Lung (tissue), 11 donors: ENCODE measurements at regions not wholly inside any gene's neighbourhood (a gene's known extent, or its start where the extent isn't known, plus 50 kb on each side); places are given as distances from the start of the nearest gene placed in this dataset.
"Not testable (repeated sequence)": the region's sequence is repeated elsewhere in the genome, so short reads cannot be mapped to it uniquely, and the experiment has no call there.

Source experiments
- ATAC-seq: fragments of 200-7000 bp; cut with Tn5 transposase; one replicate; pipeline ENCODE4 v1.9.1; 2020; ENCODE audit warnings: moderate number of reproducible peaks; ENCODE audit not compliant: insufficient read depth, low FRiP score
- DNase-seq, 3 donors: peaks; one replicate each; pipeline ENCODE4 v3.0.0-alpha.2; 2013 to 2017
- H3K27ac ChIP-seq, 2 donors: one replicate each; pipeline ENCODE4 v1.5.1; 2013; ENCODE audit warnings: mild to moderate bottlenecking in 2 of 2, moderate library complexity in 2 of 2, control low read depth in 1 of 2, inconsistent platforms in 1 of 2, low read depth in 1 of 2, low read length in 1 of 2
- H3K27me3 ChIP-seq, 3 donors: one replicate each; pipeline ENCODE4 v1.5.1; 2013; ENCODE audit warnings: low read length in 2 of 3; ENCODE audit not compliant: control insufficient read depth in 3 of 3, insufficient read depth in 3 of 3
- H3K36me3 ChIP-seq, 4 donors: one replicate each; pipeline ENCODE4 v1.5.1; 2013; ENCODE audit warnings: low read length in 4 of 4, mild to moderate bottlenecking in 1 of 4, moderate library complexity in 1 of 4; ENCODE audit not compliant: control insufficient read depth in 4 of 4, insufficient read depth in 4 of 4
- H3K4me1 ChIP-seq, 5 donors: one replicate each; pipeline ENCODE4 v1.5.1; 2013; ENCODE audit warnings: low read length in 5 of 5, mild to moderate bottlenecking in 2 of 5, moderate library complexity in 1 of 5; ENCODE audit not compliant: control insufficient read depth in 5 of 5, insufficient read depth in 5 of 5
- H3K4me3 ChIP-seq: one replicate; pipeline ENCODE4 v1.5.1; 2013; ENCODE audit warnings: mild to moderate bottlenecking, control low read depth, moderate library complexity
- H3K9ac ChIP-seq, 2 donors: one replicate each; pipeline ENCODE4 v1.5.1; 2013; ENCODE audit warnings: low read length in 2 of 2, control low read depth in 1 of 2; ENCODE audit not compliant: insufficient read depth in 1 of 2
- H3K9me3 ChIP-seq, 4 donors: one replicate each; pipeline ENCODE4 v1.5.1; 2013; ENCODE audit warnings: low read length in 3 of 4, mild to moderate bottlenecking in 1 of 4, moderate library complexity in 1 of 4; ENCODE audit not compliant: control insufficient read depth in 4 of 4, insufficient read depth in 3 of 4
- WGBS, 2 donors: extraction: QIAGEN DNeasy Blood & Tissue Kit; methylation state at CpG; one replicate each; pipeline ENCODE4 v1.1.7; 2013; 5-methylcytosine and 5-hydroxymethylcytosine counted together
- TF ChIP-seq, protein P1 (sequence below): IDR thresholded peaks from 2 replicates; pipeline ENCODE4 v1.5.1; 2012; ENCODE audit warnings: mild to moderate bottlenecking; ENCODE audit errors: control extremely low read depth, extremely low read depth
- donor health status: control.
- donor health status: control.
- donor health status: Bipolar disorder and iron deficiency.
- donor health status: healthy.
- donor health status: DM: yes; HTN: yes; CAD: no.

DNA sequence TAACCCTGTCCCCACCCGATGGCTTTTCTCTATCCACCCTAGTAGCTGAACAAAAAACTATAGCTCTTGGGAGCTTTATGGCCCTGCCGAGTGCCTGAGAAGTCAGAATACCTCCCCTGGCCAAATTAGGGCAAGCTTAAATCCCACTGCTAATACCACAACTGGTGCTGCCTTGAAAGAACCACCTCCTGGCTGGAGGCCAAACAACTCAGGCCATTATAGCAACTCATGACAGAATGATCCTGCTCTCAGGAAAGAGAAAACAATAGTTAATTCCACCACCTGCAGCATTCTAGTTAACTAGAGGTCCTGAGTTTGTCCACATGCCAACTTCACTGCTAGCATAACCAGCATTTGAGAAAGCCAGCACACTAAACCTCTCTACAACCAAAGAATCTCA, 123.2 kb downstream of the RTP4 start:
- TF ChIP-seq, protein P1, sequence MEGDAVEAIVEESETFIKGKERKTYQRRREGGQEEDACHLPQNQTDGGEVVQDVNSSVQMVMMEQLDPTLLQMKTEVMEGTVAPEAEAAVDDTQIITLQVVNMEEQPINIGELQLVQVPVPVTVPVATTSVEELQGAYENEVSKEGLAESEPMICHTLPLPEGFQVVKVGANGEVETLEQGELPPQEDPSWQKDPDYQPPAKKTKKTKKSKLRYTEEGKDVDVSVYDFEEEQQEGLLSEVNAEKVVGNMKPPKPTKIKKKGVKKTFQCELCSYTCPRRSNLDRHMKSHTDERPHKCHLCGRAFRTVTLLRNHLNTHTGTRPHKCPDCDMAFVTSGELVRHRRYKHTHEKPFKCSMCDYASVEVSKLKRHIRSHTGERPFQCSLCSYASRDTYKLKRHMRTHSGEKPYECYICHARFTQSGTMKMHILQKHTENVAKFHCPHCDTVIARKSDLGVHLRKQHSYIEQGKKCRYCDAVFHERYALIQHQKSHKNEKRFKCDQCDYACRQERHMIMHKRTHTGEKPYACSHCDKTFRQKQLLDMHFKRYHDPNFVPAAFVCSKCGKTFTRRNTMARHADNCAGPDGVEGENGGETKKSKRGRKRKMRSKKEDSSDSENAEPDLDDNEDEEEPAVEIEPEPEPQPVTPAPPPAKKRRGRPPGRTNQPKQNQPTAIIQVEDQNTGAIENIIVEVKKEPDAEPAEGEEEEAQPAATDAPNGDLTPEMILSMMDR = no peak
- ATAC-seq (no peak), DNase-seq (no peak)
- Histone ChIP-seq H3K4me1 (no peaks in the 10 kb centered on the region), H3K9me3 (peaks cover 0 to 12% (median 0%) of the 10 kb centered on the region in 4 donors), H3K36me3 (no peaks in the 10 kb centered on the region), H3K27ac (no peak overlapping the region), H3K27me3 (no peaks in the 10 kb centered on the region), H3K9ac (no peak overlapping the region), H3K4me3 (no peak overlapping the region)
- 86 to 93% methylated on average over 2 of the region's 2 CpGs for WGBS, 2 donors

DNA sequence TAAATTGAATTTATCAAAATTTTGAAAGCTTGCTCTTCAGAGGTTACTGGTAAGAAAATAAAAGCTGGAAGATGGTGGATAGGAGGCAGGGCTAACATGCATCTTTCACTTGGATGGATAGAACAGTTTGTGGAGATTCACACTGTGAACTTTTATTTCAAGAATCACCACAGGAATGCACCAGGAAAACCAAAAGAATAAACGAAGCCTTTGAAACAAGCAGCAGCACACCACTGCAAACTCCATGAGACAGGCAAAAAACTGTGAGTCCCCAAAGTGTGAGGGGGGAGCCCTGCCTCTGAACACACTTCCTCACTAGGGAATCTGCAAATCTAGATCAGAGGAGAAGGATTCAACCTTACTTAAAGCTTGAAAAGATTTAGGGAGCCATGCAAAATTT, 122.2 kb downstream of the RTP4 start:
- no peaks in the 10 kb centered on the region for H3K36me3 ChIP-seq
- ATAC-seq (no peak), DNase-seq (no peak)
- no peaks in the 10 kb centered on the region for H3K27me3 ChIP-seq
- H3K9me3 ChIP-seq = peaks cover 0 to 12% (median 0%) of the 10 kb centered on the region in 4 donors
- 52 to 69% methylated on average over 1 of the region's 1 CpG for WGBS, 2 donors
- H3K4me3 ChIP-seq = no peak overlapping the region
- TF ChIP-seq, protein P1 = no peak
- no peaks in the 10 kb centered on the region for H3K4me1 ChIP-seq
- H3K9ac ChIP-seq = no peak overlapping the region
- no peak overlapping the region for H3K27ac ChIP-seq

DNA sequence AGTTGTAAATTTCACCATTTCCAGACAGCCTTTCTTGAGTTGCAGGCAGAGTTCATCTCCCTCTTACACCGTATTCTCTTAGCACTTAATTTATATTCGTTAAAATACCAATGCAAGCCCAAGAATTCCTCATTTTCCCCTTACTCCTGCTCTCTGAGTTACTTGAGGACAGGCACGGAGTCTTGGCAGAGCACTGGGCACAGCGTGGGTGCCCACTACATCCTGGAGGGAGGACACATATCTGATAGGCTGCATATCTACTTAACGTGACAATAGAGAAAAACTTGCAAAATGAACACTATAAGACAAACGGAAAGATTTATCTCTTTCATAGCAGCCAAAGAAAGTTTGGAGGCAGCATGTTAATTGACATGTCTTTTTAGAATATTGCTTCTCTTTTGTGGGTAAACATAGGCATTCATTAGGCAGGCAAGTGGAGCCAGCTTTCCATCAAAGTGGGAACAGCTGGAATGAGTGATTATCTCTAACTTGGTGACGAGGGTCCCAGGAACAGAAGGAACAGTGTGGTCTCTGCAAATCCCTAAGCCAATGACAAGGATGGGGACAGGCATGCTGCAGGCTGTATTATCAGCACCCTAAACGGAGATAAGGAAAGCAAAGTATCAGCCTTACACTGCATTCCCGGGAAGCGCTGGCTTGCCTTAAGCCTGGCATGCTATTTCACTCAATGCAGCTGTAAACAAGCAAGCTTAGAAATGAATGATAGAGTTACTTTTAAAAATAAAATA, 116.5 kb downstream of the RTP4 start:
- Histone ChIP-seq H3K9ac (no peak overlapping the region), H3K27ac (no peak overlapping the region), H3K36me3 (no peaks in the 10 kb centered on the region), H3K27me3 (no peaks in the 10 kb centered on the region), H3K4me3 (no peak overlapping the region), H3K4me1 (no peaks in the 10 kb centered on the region), H3K9me3 (peaks cover 0 to 2% (median 0%) of the 10 kb centered on the region in 4 donors)
- TF ChIP-seq, protein P1 = no peak
- ATAC-seq (no peak), DNase-seq (no peak)
- 62 to 71% methylated on average over 10 of the region's 10 CpGs for WGBS, 2 donors

DNA sequence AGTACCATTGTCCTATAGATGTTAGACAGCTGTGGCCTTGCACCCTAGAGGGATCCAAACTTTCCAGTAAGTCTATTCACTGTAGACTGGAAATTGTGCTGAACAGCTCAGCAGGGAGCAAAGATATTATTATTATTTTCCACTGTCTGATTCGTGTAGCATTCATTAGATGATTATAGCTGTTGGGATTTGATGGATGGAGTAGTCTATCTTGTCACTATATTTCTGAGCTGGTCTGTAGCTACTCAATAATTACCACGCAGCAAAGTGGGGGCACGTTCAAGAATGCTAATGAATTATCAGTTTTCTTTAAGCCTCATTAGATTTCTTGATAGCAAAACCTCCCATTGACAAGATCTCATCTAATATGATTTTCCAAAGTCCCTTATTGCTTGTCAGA, 113.2 kb downstream of the RTP4 start:
- H3K27me3 ChIP-seq = no peaks in the 10 kb centered on the region
- WGBS, 2 donors = 70 to 88% methylated on average over 3 of the region's 3 CpGs
- TF ChIP-seq, protein P1 = no peak
- ATAC-seq (no peak), DNase-seq (no peak)
- H3K9me3 ChIP-seq = peaks cover 0 to 2% (median 0%) of the 10 kb centered on the region in 4 donors
- H3K4me1 ChIP-seq = no peaks in the 10 kb centered on the region
- H3K9ac ChIP-seq = no peak overlapping the region
- no peak overlapping the region for H3K27ac ChIP-seq
- no peaks in the 10 kb centered on the region for H3K36me3 ChIP-seq
- H3K4me3 ChIP-seq = no peak overlapping the region

DNA sequence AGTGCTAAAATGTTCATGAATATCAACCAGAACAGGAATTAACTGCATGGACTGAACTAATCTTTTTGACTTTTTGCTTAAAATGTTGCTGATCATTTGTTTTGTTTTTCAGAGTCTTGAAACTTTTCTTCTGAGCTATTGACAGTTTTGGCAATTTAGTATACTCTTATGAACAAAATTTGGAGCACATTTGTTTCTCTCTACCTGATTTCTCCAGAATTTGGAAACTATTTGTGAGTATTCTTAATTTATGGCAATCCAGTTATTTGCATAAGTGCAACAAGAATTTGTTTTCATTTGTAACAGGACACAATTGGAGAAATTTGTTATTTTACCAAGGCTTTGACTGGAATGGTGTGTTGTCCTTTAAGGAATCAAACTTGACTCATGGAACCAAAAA, 107.4 kb downstream of the RTP4 start:
- not testable (repeated sequence) for H3K9ac ChIP-seq, H3K9me3 ChIP-seq, H3K4me1 ChIP-seq, H3K27me3 ChIP-seq, ATAC-seq, H3K36me3 ChIP-seq, H3K27ac ChIP-seq, H3K4me3 ChIP-seq
- peak in 1 of 3 donors; percentile 0 for DNase-seq
